Heart left ventricle (tissue), 13 donors: ENCODE measurements at regions not wholly inside any gene's neighbourhood (a gene's known extent, or its start where the extent isn't known, plus 50 kb on each side); places are given as distances from the start of the nearest gene placed in this dataset.

Source experiments
- CTCF ChIP-seq, 12 donors: fragments of 200-600 bp; sonication (generic) in 4 of 12; IDR thresholded peaks; one replicate each; pipeline versions ENCODE4 v1.5.0 to v1.8.0; 2018 to 2022; ENCODE audit warnings: antibody characterized with exemption in 12 of 12, mild to moderate bottlenecking in 5 of 12
- POLR2A ChIP-seq, 2 donors: fragments of 450-650 bp; IDR thresholded peaks; one replicate each; pipeline ENCODE4 v1.6.1; 2017; ENCODE audit warnings: antibody characterized with exemption in 2 of 2, mild to moderate bottlenecking in 2 of 2, moderate library complexity in 2 of 2
- donor health status: ischemic (EF 13 %, LVEDD 7.1; RV severe dilation, severe dysfunction).
- donor health status: DM: no; HTN: yes; CAD: no.
- donor health status: DM: no; HTN: no; CAD: no.
- donor health status: ischemic (EF 25% LVEDD 6.9; RV normal size, moderate dysfunction).
- donor health status: ischemic (EF 25% LVEDD 5.7; RV mildly dilated, moderate dysfunction).
- donor health status: ischemic (EF 35%, LVEDD 5.7; RV mildly dilated, moderate dysfunction).
- donor health status: nonischemic (EF 11% LVEDD 7.7; RV severe dilation, severe dysfunction).
- donor health status: DM: yes; HTN: yes; CAD: no.
- donor health status: PGD.
- donor health status: ischemic (EF 29% LVEDD 5.4; RV normal size, mild dysfunction).
- donor health status: nonischemic (EF 23%, LVEDD 6.1; RV moderate dilation, normal function).

- TF ChIP-seq CTCF (IDR thresholded peaks at IDR 0.05) = no peak
- TF ChIP-seq POLR2A (IDR thresholded peaks at IDR 0.05) = no peak
Measured at GRCh38 chr4:81564025-81564424, 92.3 kb upstream of the RASGEF1B start.
